ENCODE measurements at regions not wholly inside any gene's neighbourhood (a gene's known extent, or its start where the extent isn't known, plus 50 kb on each side); places are given as distances from the start of the nearest gene placed in this dataset.

GRCh38 chr4:101471201-101471600, 123.9 kb upstream of the PPP3CA start:
- Histone ChIP-seq H3K4me1 (no peaks in the 10 kb centered on the region), H3K4me3 (no peak overlapping the region), H3K9me3 (no peaks in the 10 kb centered on the region), H3K27me3 (no peaks in the 10 kb centered on the region), H3K36me3 (no peaks in the 10 kb centered on the region), H3K27ac (no peak overlapping the region)
- intact Hi-C loops (cut with DNase I; ENCODE audit: low total_unique reads) (no loop called here), in situ Hi-C loops (cut with MboI; ENCODE audit: low pct_ligation_motif_present in 1 of 4, low pct_unique_long_range_greater_than_20kb in 1 of 4, low sequenced_read_pairs in 3 of 4) (no loop called here)
- TF ChIP-seq POLR2A (IDR thresholded peaks at IDR 0.05), result no peak
- TF ChIP-seq CTCF (IDR thresholded peaks at IDR 0.05), result no peak
- TF ChIP-seq POLR2AphosphoS5 (IDR thresholded peaks at IDR 0.05), result no peak
- TF ChIP-seq EP300 (IDR thresholded peaks at IDR 0.05; ENCODE audit: low read depth), result no peak
- no peak for DNase-seq

DNA sequence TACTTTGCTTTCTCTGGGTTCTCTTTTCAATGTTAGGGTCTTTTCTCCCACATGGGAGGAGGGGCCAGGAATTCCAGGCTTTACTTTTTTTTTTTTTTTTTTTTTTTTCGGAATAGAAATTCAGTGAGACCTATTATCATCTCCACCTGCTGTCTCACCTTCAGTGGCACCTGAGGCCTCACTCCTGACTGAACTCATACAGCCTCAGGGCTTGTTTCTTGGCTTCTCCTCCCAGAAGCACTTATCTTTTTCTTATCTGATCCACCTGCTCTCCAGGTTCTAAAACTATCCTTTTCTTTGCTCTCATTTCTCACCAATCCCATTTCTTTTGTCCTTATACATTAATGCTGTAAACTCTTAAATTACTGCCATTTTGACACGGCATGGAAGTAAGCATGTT, 117.3 kb upstream of the PPP3CA start:
- Histone ChIP-seq H3K9me3 (peaks cover 0 to 6% of the 10 kb centered on the region in 2 donors), H3K36me3 (no peaks in the 10 kb centered on the region), H3K27ac (no peak overlapping the region), H3K4me1 (no peaks in the 10 kb centered on the region), H3K4me3 (no peak overlapping the region), H3K27me3 (no peaks in the 10 kb centered on the region)
- no peak for TF ChIP-seq POLR2AphosphoS5 (IDR thresholded peaks at IDR 0.05)
- no peak for TF ChIP-seq CTCF (IDR thresholded peaks at IDR 0.05)
- TF ChIP-seq POLR2A (IDR thresholded peaks at IDR 0.05), result no peak
- no peak for TF ChIP-seq EP300 (IDR thresholded peaks at IDR 0.05; ENCODE audit: low read depth)
- in situ Hi-C loops (cut with MboI; ENCODE audit: low pct_ligation_motif_present in 1 of 4, low pct_unique_long_range_greater_than_20kb in 1 of 4, low sequenced_read_pairs in 3 of 4) (no loop called here), intact Hi-C loops (cut with DNase I; ENCODE audit: low total_unique reads) (no loop called here)
- WGBS, 2 donors (ENCODE audit: low coverage in 1 of 2), result 29 to 45% methylated on average over 1 to 2 of the region's 2 CpGs
- DNase-seq, result no peak

- in situ Hi-C loops (cut with MboI; ENCODE audit: low pct_ligation_motif_present in 1 of 4, low pct_unique_long_range_greater_than_20kb in 1 of 4, low sequenced_read_pairs in 3 of 4) (no loop called here), intact Hi-C loops (cut with DNase I; ENCODE audit: low total_unique reads) (no loop called here)
- Histone ChIP-seq H3K4me3 (no peak overlapping the region), H3K27me3 (no peaks in the 10 kb centered on the region), H3K36me3 (no peaks in the 10 kb centered on the region), H3K4me1 (no peaks in the 10 kb centered on the region), H3K9me3 (peaks cover 0 to 7% of the 10 kb centered on the region in 2 donors), H3K27ac (no peak overlapping the region)
- DNase-seq, result no peak
- TF ChIP-seq POLR2AphosphoS5 (IDR thresholded peaks at IDR 0.05) (no peak), EP300 (IDR thresholded peaks at IDR 0.05; ENCODE audit: low read depth) (no peak), CTCF (IDR thresholded peaks at IDR 0.05) (no peak), POLR2A (IDR thresholded peaks at IDR 0.05) (no peak)
Measured at GRCh38 chr4:101458914-101459313, 111.6 kb upstream of the PPP3CA start.

DNA sequence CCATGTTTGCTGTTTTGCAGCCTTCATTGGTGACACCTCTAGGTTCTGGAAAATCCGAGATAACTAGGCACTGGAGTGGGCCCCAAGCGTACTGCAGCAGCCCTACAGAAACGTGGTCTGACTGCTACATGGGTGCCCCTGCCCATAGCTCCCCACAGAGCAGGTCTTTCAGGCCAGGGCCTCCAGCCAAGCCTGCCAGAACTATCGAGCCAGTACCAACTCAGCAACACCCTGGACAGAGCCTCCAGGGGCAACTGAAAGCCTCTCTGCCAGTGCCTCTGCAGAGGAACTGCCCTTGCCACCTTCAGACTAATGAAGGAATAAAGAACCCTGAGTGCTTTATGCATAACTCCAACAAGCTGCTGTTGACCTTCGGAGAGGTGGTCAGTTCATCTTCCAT, 111.1 kb upstream of the PPP3CA start:
- intact Hi-C loops (cut with DNase I; ENCODE audit: low total_unique reads), result no loop called here
- WGBS, 2 donors (ENCODE audit: low coverage in 1 of 2), result 88% methylated on average over 5 of the region's 5 CpGs; no CpG with 5 or more reads in 1 of the 2 donors
- Histone ChIP-seq H3K4me3 (no peak overlapping the region), H3K9me3 (peaks cover 0 to 7% of the 10 kb centered on the region in 2 donors), H3K36me3 (no peaks in the 10 kb centered on the region), H3K4me1 (no peaks in the 10 kb centered on the region), H3K27ac (no peak overlapping the region), H3K27me3 (no peaks in the 10 kb centered on the region)
- in situ Hi-C loops (cut with MboI; ENCODE audit: low pct_ligation_motif_present in 1 of 4, low pct_unique_long_range_greater_than_20kb in 1 of 4, low sequenced_read_pairs in 3 of 4), result no loop called here
- no peak for DNase-seq
- TF ChIP-seq CTCF (IDR thresholded peaks at IDR 0.05) (no peak), EP300 (IDR thresholded peaks at IDR 0.05; ENCODE audit: low read depth) (no peak), POLR2A (IDR thresholded peaks at IDR 0.05) (no peak), POLR2AphosphoS5 (IDR thresholded peaks at IDR 0.05) (no peak)

Measured in transverse colon (tissue), 4 donors.